ENCODE measurements at regions not wholly inside any gene's neighbourhood (a gene's known extent, or its start where the extent isn't known, plus 50 kb on each side); places are given as distances from the start of the nearest gene placed in this dataset.
A peak's percentile ranks its signal among the peaks of the same experiment; 100 is the strongest.

GRCh38 chr3:14590569-14590968, 50.4 kb upstream of the GRIP2 start:
- H3K36me3 Mint-ChIP-seq: no peaks in the 10 kb centered on the region
- no peaks in the 10 kb centered on the region for H3K9me3 Mint-ChIP-seq
- no peak for ATAC-seq (ENCODE audit: low read depth)
- no peak for DNase-seq
- no peaks in the 10 kb centered on the region for H3K4me1 Mint-ChIP-seq
- H3K27ac Mint-ChIP-seq: no peak overlapping the region
- POLR2A ChIA-PET: no interaction called here
- no peak overlapping the region for H3K4me3 Mint-ChIP-seq
- H3K27me3 Mint-ChIP-seq: peaks cover 18% of the 10 kb centered on the region

GRCh38 chr3:14592390-14592789, 52.2 kb upstream of the GRIP2 start:
- H3K27me3 Mint-ChIP-seq: peaks cover 13% of the 10 kb centered on the region

GRCh38 chr3:14592836-14593235, 52.7 kb upstream of the GRIP2 start:
- no peaks in the 10 kb centered on the region for H3K36me3 Mint-ChIP-seq
- no peaks in the 10 kb centered on the region for H3K4me1 Mint-ChIP-seq
- DNase-seq (no peak), ATAC-seq (ENCODE audit: low read depth) (no peak)
- H3K9me3 Mint-ChIP-seq: no peaks in the 10 kb centered on the region
- no peak overlapping the region for H3K4me3 Mint-ChIP-seq
- POLR2A ChIA-PET: no interaction called here
- H3K27me3 Mint-ChIP-seq: peaks cover 9% of the 10 kb centered on the region
- H3K27ac Mint-ChIP-seq: no peak overlapping the region

More at GRCh38 chr3:14592390-14592789, 52.2 kb upstream of the GRIP2 start:
- H3K36me3 Mint-ChIP-seq: no peaks in the 10 kb centered on the region
- no peak overlapping the region for H3K27ac Mint-ChIP-seq
- ATAC-seq (ENCODE audit: low read depth) (no peak), DNase-seq (no peak)
- no peaks in the 10 kb centered on the region for H3K4me1 Mint-ChIP-seq
- H3K4me3 Mint-ChIP-seq: no peak overlapping the region
- no peaks in the 10 kb centered on the region for H3K9me3 Mint-ChIP-seq
- POLR2A ChIA-PET: no interaction called here

GRCh38 chr3:14594234-14594633, 54.1 kb upstream of the GRIP2 start:
- Mint-ChIP-seq H3K36me3 (no peaks in the 10 kb centered on the region), H3K9me3 (no peaks in the 10 kb centered on the region), H3K27ac (no peak overlapping the region), H3K4me3 (no peak overlapping the region), H3K27me3 (peaks cover 17% of the 10 kb centered on the region), H3K4me1 (peaks cover 8% of the 10 kb centered on the region)
- ATAC-seq (ENCODE audit: low read depth): no peak
- no peak for DNase-seq
- POLR2A ChIA-PET: no interaction called here

- H3K4me3 Mint-ChIP-seq: no peak overlapping the region
- H3K36me3 Mint-ChIP-seq: no peaks in the 10 kb centered on the region
- H3K4me1 Mint-ChIP-seq: peaks cover 8% of the 10 kb centered on the region
- ATAC-seq (ENCODE audit: low read depth) (no peak), DNase-seq (no peak)
- POLR2A ChIA-PET: no interaction called here
- H3K27ac Mint-ChIP-seq: no peak overlapping the region
- H3K27me3 Mint-ChIP-seq: peaks cover 22% of the 10 kb centered on the region
- H3K9me3 Mint-ChIP-seq: no peaks in the 10 kb centered on the region
Observed at GRCh38 chr3:14595561-14595960, 55.4 kb upstream of the GRIP2 start.

GRCh38 chr3:14597266-14597665, 54.3 kb upstream of the CCDC174 start:
- no peaks in the 10 kb centered on the region for H3K9me3 Mint-ChIP-seq
- peaks cover 37% of the 10 kb centered on the region for H3K27me3 Mint-ChIP-seq
- no peak for ATAC-seq (ENCODE audit: low read depth)

GRCh38 chr3:14598143-14598569, 53.4 kb upstream of the CCDC174 start:
- peak; percentile 76 for DNase-seq
- Mint-ChIP-seq H3K27ac (no peak overlapping the region), H3K27me3 (peaks cover 35% of the 10 kb centered on the region), H3K9me3 (no peaks in the 10 kb centered on the region), H3K4me3 (no peak overlapping the region), H3K36me3 (no peaks in the 10 kb centered on the region), H3K4me1 (peaks cover 8% of the 10 kb centered on the region)
- POLR2A ChIA-PET: no interaction called here
- ATAC-seq (ENCODE audit: low read depth): peak; percentile 79

More at GRCh38 chr3:14597266-14597665, 54.3 kb upstream of the CCDC174 start:
- no peak for DNase-seq
- POLR2A ChIA-PET: no interaction called here
- Mint-ChIP-seq H3K36me3 (no peaks in the 10 kb centered on the region), H3K4me1 (peaks cover 8% of the 10 kb centered on the region), H3K27ac (no peak overlapping the region), H3K4me3 (no peak overlapping the region)

- DNase-seq (no peak), ATAC-seq (ENCODE audit: low read depth) (no peak)
- peaks cover 8% of the 10 kb centered on the region for H3K4me1 Mint-ChIP-seq
- POLR2A ChIA-PET: no interaction called here
- H3K9me3 Mint-ChIP-seq: peaks cover 2% of the 10 kb centered on the region
- no peak overlapping the region for H3K27ac Mint-ChIP-seq
- no peak overlapping the region for H3K4me3 Mint-ChIP-seq
- H3K27me3 Mint-ChIP-seq: peaks cover 48% of the 10 kb centered on the region
- H3K36me3 Mint-ChIP-seq: no peaks in the 10 kb centered on the region
Observed at GRCh38 chr3:14599488-14599887, 52.1 kb upstream of the CCDC174 start.

GRCh38 chr3:14600075-14600474, 51.5 kb upstream of the CCDC174 start:
- ATAC-seq (ENCODE audit: low read depth): no peak
- Mint-ChIP-seq H3K4me3 (no peak overlapping the region), H3K9me3 (peaks cover 2% of the 10 kb centered on the region), H3K27ac (no peak overlapping the region), H3K36me3 (no peaks in the 10 kb centered on the region), H3K4me1 (peaks cover 8% of the 10 kb centered on the region), H3K27me3 (peaks cover 53% of the 10 kb centered on the region)
- no peak for DNase-seq
- POLR2A ChIA-PET: no interaction called here

GRCh38 chr3:14600856-14601610, 50.5 kb upstream of the CCDC174 start:
- POLR2A ChIA-PET: no interaction called here
- Mint-ChIP-seq H3K4me1 (peaks cover 8% of the 10 kb centered on the region), H3K36me3 (no peaks in the 10 kb centered on the region), H3K27me3 (peaks cover 55% of the 10 kb centered on the region), H3K4me3 (no peak overlapping the region), H3K9me3 (peaks cover 2% of the 10 kb centered on the region), H3K27ac (no peak overlapping the region)
- DNase-seq (no peak), ATAC-seq (ENCODE audit: low read depth) (no peak)

GRCh38 chr3:14601692-14602005, 49.9 kb upstream of the CCDC174 start:
- no peak overlapping the region for H3K4me3 Mint-ChIP-seq

More at GRCh38 chr3:14601692-14602005, 49.9 kb upstream of the CCDC174 start:
- no peaks in the 10 kb centered on the region for H3K36me3 Mint-ChIP-seq
- peaks cover 2% of the 10 kb centered on the region for H3K9me3 Mint-ChIP-seq
- no peak for ATAC-seq (ENCODE audit: low read depth)
- peaks cover 58% of the 10 kb centered on the region for H3K27me3 Mint-ChIP-seq
- no peak for DNase-seq
- peaks cover 8% of the 10 kb centered on the region for H3K4me1 Mint-ChIP-seq
- no peak overlapping the region for H3K27ac Mint-ChIP-seq
- POLR2A ChIA-PET: no interaction called here

Data from activated naive CD8-positive, alpha-beta T cell treated with anti-CD3 and anti-CD28 coated beads, Interleukin-2, amount 10 ng/mL, durations not matched to agents 7 days and 5 days (primary cell).